HG03045 (cell line): ENCODE measurements at regions not wholly inside any gene's neighbourhood (a gene's known extent, or its start where the extent isn't known, plus 50 kb on each side); places are given as distances from the start of the nearest gene placed in this dataset.
"Not testable (repeated sequence)": the region's sequence is repeated elsewhere in the genome, so short reads cannot be mapped to it uniquely, and the experiment has no call there.

Experiments used
- ATAC-seq: cut with Tn5 transposase; IDR thresholded peaks from one replicate; pipeline ENCODE4 v1.9.1; 2021; ENCODE audit warnings: mild to moderate bottlenecking, moderate library complexity; ENCODE audit not compliant: unreplicated experiment

DNA sequence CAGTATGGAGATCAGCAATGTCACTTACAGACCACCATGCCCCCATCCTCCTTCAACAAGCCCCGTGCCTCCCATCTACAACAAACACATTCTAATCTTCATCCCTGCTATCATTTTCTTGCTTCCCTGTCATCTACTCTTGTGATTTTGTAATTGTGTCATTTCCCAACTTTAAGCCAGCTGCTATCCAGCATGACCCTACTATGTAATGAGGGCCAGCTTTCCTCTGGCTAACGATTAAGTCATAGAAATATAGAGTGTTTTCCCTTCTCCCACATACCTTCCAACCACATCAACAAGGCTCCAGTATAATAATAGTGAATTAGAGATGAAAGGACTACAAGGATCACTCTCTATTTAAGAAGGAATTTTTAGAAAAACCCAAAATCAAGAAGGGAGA, 607.0 kb downstream of the TENT5A start:
- ATAC-seq = no peak

DNA sequence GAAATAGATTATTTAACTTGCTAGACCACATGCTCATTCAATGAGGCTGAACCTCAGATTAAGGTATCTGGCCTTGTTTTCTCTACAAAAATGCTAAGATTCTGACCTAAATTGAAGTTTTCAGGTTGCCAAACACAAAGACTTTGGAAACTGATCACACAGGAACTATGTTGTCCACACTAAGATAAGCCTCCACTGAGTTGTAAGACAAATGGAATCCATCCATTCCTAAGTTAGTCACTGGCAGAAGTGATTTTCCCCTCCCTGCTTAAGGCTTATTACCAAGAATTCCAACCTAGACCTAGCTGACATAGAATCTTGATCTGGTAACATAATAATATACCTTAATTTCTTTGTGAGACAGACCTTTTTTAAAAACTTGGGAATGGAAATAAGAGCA, 608.1 kb downstream of the TENT5A start:
- no peak for ATAC-seq

DNA sequence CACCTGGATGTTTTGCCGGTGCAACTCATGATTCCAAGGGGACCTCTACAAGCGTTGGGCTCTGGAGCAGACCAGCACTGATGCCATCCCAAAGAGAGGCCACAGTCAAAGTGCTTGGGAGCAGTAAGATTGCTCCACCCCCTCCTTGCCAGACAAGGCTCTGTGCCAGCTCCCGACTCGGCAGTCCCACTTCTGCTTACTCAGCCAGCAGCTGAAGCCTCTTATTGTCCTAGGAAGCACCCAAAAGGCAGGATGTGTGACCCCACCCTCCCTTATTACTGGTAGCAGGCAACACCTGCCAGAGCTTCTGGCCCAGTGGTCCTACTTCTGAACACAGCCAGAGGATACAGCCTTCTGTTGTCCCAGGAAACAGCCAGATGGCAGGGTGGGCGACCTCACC, 614.2 kb downstream of the TENT5A start:
- no peak for ATAC-seq

DNA sequence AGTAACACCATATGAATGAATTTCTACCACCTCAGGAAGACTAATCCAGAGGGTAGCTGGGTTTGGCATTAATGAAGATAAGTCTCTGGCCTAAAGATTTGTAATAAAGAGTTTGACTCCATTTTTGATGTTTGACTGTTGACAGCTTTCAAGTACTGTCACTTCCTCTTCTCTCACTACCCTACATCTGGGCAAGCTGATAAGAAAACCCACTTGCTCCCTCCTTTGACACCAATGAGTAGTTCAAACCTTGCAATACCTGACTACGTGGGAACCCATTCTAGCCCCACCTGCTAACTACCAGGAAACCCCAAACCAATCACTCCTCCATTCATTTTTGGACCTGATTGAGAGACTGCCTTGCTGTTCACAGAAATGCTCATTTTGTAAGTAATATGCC, 621.5 kb downstream of the TENT5A start:
- no peak for ATAC-seq

DNA sequence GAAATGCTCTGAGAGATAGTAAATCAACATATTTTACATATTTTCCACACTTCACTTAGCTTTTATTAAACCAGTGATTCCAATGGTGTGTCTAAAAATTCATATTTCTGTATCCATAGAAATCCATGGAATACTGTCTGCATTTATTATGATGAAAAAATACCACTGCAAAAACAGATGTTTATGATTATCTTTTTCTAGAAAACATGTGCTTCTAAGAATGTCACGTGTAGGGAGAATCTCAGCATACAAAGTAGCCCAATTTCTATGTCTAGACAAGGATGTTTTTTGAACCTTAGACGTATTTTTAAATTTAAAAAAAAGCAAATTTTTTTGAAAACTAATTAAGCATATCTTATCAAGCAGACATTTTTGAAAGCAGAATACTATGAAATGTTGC, 622.4 kb downstream of the TENT5A start:
- ATAC-seq = no peak

DNA sequence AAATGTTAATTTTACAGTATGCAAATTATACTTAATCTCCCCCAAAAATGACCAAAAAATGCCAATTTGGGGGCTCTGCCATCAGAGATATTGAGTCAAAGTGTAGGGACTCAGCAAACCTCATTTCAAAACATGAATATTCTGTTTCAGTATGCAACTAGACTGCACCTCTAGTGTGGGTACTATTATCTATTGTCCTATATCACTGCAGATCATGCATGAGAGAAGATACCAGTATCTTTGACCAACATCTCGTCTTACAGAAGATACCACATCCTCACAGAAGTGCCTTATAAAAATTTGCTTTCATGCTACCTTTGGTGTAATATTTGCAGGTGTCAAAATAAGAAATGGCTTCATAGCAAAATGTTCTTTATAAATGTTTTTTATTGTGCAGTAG, 623.8 kb downstream of the TENT5A start:
- ATAC-seq = no peak

DNA sequence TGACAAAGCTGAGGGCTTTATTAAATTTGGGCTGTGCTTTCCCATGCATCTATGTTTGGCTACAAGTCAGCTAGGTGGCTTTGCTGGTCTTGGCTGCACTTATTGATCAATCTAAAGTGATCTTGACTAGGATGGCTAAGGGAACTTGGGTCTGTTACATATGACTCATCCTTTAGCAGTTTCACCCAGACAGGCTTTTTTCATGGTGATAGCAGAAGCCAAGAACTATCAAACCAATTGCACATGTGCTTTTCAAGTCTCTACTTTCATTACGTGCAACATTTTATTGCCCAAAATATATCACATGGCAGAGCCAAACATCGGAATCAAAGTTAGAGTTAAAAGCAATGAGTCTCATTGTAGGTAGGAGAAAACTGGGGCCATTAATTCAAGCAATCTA, 626.3 kb downstream of the TENT5A start:
- ATAC-seq = no peak

DNA sequence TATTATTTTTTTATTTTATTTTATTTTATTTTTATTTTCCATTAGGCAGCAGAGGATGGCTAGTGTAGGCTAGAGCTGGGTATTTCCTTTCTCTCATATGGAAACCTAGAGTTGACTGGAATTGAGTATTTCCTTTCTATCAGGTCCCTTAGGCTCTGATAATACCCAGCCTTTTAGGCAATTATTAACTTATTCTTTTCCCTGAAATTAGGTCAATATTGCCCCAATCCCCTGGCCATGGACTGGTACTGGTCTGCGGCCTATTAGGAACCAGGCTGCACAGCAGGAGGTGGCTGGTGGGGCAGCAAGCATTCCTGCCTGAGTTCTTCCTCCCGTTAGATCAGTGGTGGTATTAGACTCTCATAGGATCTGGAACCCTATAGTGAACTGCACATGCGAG, 632.2 kb downstream of the TENT5A start:
- ATAC-seq = no peak

DNA sequence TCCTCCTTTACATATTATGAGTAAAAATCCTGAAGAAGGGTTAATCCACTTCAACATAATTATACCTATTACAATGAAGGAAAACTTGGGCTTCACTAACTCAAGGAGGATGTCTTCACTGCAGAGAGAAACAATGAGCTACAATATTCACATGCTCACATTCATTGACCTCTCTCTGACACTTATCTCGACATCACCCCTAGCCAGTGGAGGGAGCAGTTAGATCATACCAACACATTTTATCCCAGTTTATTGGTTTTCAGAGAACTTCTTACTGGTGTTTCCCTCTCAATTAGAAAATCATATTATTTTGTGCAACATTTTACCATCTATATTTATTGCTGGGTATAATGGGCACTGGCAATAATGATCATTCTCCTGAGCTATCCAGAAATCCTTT, 646.5 kb downstream of the TENT5A start:
- no peak for ATAC-seq

DNA sequence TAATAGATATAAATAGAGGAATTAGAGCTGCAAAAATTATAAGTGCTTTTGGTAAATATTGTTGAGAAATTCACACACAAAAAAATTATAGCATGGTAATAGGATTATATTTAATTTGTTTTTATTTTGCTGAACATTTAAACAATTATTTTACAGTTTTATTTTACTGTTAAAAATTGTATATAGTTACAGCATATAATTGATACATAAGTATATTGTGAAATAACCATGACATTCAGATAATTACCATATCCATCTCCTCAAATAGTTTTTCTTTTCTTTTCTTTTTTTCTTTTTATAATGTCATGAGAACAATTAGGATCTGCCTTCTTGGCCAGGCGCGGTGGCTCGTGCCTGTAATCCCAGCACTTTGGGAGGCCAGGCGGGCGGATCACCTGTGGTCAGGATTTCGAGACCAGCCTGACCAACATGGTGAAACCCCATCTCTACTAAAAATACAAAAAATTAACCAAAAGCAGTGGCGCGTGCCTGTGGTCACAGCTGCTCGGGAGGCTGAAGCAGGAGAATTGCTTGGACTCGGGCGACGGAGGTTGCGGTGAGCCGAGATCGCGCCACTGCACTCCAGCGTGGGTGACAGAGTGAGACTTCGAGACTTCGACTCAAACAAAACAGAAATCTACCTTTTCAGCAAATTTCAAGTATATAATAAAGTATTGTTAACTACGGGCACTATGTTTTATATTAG, 654.2 kb downstream of the TENT5A start:
- ATAC-seq = no peak

DNA sequence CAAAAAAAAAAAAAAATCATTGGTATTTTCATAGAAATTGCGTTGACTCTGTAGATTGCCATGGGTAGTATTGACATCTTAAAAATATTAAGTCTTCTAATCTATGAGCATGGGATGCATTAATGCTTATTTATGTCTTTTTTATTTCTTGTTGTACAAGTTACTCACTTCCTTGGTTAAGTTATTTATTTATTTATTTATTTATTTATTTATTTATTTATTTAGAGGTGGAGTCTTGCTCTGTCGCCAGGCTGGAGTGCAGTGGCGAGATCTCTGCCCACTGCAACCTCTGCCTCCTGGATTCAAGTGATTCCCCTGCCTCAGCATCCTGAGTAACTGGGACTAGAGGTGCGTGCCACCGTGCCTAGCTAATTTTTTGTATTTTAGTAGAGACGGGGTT, 656.0 kb downstream of the TENT5A start:
- not testable (repeated sequence) for ATAC-seq

DNA sequence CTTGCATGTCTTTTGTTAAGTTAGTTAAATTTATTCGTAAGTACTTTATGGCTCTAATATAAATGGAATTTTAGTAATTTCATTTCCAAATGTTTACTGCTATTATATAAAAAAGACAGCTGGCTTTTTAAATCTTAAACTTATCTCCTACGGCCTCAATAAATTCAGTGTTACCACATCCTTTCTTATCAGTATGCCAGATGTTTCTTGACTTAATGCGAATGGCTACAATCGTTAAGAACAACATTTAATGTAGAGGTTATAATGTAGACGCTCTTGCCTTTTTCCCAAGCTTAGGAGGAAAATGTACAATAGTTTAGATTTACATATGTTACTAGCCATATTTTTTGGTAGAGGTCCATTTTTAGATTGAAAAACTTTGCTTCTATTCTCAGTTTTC, 659.4 kb downstream of the TENT5A start:
- no peak for ATAC-seq

DNA sequence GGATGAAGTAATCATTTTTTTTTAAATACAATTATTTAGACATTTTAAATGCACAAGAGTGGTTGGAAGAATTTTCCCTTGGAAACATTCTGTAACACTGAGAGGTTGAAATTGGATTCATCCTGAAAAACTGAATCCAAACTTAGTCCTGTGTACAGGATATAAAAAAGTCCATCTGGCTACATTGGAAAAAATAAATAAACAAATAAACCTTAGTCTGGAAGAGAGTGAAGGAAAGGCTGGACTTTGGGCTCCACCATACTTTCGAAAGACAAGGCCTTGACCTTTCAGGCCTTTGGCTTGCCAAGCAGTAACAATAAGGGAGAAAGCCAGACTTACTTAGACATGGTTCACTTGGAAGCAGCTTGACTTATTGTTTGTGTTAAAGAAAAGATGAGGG, 664.3 kb downstream of the TENT5A start:
- ATAC-seq = no peak

DNA sequence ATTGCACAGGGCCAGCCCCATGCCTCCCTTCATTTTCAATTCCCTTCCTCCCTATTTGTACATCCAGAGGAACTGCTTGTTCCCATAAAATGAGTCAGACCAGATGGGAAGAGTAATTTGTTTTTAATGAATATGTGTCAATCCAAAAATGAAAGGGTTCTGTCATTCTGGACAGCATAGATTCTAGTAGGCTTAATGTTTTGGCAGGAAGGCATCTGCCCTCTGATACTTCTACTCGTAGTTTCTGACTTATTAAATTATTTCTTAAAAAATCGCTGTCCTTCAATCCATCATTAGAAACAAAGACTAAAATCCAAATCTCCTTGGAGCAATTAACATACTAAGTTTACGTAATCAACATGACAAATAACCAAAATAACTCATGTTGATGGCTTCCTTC, 665.5 kb downstream of the TENT5A start:
- ATAC-seq = no peak

DNA sequence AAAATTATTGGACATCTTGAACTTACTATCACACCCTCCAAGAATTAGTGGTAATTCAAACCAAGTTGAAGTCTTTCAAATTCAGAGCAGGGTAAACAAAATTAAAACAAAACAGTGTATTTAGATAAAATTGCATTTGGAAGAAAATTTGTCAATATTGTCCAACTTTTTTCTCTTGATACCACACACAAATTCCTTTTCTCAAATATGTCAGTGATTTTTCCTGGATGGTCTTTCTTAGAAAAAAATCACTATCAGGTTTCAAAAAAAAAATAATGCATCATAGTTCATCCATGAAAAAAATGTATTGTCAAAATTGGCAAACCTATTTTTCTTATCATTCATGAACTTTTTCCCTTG, 667.1 kb downstream of the TENT5A start:
- no peak for ATAC-seq

DNA sequence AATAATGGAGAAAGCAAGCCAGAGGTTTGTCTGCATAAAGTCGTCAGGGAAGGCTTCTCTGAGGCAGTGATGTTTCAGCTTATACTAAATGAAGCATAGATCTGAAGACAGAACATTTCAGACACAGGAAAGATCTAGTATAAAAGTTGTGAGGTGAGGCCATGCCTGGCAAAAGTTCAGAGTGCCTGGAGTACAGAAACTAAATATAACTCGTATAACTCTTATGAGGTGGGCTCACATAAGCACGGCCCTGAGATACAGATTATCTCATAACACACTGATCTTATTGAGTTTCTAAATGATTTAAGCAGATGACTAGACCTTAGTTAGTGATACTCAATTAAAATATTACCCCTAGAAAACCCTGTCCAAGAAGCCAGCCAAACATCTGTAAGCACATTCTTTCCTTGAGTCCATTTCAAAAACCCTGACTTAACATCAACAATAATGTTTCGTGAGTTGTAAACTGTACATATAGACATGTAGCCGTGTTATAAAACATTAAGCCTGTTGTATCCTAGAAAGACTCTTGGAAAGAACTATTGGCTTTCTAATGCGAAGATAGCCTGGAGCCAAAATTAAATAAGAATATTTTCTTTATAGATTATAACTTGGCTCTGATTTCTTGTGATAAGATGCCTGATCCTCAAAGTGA, 667.6 kb downstream of the TENT5A start:
- no peak for ATAC-seq

DNA sequence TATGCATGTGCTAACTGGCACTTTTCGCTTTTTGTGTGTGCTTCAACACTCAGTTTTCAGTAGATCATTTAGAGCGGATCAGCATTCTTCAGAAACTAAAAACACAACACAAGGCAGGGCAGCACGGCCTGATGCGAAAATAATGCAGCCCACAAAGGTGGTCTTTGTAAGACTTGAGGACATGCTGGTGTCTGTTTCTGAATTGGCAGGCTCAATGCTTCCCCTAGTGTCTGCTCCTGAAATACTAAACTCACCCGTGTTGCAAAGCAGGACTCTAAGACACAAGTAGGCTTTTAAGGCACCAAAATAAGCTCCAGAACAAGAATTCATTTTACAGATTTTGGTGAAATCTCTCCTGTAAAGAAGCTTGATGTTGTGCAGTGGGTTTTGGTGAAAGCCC, 676.5 kb downstream of the TENT5A start:
- no peak for ATAC-seq

DNA sequence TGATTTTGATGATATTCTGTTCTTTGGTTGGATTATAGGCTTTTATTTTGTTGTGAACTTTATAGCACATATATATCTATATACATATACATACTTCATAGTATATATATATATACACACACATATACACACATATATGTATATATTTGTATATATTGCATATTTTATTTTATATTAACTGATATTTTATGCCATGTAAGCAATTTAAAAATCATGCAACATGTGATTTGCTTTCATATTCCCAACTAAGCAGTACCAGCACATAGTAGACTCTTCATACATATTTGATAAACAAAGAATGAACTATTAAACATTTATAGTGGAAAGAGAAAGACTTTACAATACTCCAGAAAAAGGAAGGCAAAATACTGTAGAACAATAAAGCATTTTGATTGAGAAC, 679.2 kb downstream of the TENT5A start:
- ATAC-seq = no peak

DNA sequence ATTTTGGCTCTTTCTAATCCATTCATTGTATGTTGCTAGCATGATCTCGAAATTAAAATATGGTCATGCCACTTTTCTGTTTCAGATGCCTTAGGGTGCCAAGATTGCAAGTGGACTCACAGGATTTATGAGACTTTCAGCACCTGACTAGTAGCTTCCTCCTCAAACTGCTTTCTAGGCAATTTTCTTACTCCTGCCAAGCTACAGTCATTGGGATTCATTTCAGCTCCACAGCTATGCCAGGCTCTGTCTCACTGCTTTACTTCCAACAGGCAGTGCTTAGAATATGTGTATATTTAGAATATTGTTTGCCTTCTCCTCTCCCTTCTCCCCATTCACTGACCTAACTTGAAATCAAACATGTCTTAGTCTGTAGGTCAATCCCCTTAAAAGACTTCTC, 681.4 kb downstream of the TENT5A start:
- no peak for ATAC-seq

DNA sequence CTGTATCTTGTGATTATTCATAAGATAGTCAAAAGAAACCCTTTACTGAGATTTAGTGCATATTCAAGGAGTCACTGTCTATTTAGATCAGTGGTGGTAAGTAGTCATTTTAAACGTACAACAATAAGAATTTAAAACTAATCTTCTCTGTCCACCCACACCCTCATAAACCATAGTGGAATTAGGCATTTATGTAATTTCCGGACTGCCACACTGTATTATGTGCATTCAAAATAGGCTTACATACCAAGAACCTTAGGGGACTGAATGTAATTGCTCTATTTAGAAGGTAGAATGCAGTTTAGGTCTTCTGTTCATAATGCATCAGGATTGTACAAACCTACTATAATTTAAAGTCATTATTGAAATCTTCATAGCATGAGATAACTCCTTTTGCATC, 685.4 kb downstream of the TENT5A start:
- ATAC-seq = no peak

DNA sequence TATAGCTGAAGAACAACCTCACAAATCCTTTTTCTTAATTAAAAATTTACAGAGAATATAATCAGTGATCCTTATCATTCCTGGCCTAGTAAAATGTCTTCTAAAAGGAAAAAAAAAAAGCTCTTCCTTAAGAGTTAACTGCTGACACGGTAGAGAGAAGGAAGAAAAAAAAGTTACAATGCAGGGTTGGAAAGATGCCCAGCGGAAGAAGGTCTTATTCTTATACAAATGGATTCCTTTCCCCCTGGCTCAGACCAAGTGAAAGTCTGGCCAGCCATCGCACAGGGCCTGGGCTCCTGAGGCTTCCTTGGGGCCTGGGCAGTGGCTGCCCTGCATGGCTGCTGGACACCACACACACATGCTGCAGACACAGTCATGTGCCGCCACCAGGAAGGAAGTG, 688.6 kb downstream of the TENT5A start:
- ATAC-seq = no peak

DNA sequence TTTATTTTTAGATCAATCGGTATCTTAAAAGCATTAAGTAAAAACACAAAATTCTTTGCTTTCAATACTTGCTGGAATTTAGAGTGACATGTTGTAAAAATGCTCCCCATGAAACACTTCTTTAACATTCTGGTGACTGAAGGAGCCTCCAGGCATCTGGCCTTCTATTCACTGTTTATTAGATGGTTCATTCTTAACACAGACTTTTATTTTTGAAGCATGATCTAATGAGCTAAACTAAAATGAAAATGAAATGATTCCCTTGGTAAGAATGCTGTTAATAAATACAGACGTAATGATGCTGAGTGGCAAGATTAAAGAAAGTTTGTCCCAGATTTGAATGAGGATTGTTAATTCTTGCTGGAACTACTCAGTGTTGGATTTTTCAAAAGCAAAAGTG, 698.4 kb downstream of the TENT5A start:
- no peak for ATAC-seq

DNA sequence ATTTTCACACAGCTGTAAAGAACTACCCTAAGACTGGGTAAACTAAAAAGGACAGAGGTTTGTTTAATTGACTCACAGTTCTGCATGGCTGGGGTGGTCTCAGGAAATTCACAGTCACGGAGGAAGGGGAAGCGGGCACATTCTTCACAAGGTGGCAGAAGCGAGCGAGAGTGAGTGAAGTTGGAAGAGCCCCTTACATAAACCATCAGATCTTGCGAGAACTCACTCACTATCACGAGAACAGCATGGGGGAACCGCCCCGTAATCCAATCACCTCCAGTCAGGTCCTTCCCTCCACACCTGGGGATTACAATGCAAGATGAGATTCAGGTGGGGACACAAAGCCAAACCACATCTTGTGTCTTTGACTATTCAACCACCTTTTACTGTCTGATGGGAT, 700.5 kb downstream of the TENT5A start:
- ATAC-seq = no peak
